Fibroblast of peridontal ligament (primary cell): ENCODE measurements at regions not wholly inside any gene's neighbourhood (a gene's known extent, or its start where the extent isn't known, plus 50 kb on each side); places are given as distances from the start of the nearest gene placed in this dataset.
"Not testable (repeated sequence)": the region's sequence is repeated elsewhere in the genome, so short reads cannot be mapped to it uniquely, and the experiment has no call there.

Experiments used
- DNase-seq: peaks from one replicate; pipeline ENCODE4 v3.0.0-alpha.2; 2010; ENCODE audit errors: extremely low read depth

DNA sequence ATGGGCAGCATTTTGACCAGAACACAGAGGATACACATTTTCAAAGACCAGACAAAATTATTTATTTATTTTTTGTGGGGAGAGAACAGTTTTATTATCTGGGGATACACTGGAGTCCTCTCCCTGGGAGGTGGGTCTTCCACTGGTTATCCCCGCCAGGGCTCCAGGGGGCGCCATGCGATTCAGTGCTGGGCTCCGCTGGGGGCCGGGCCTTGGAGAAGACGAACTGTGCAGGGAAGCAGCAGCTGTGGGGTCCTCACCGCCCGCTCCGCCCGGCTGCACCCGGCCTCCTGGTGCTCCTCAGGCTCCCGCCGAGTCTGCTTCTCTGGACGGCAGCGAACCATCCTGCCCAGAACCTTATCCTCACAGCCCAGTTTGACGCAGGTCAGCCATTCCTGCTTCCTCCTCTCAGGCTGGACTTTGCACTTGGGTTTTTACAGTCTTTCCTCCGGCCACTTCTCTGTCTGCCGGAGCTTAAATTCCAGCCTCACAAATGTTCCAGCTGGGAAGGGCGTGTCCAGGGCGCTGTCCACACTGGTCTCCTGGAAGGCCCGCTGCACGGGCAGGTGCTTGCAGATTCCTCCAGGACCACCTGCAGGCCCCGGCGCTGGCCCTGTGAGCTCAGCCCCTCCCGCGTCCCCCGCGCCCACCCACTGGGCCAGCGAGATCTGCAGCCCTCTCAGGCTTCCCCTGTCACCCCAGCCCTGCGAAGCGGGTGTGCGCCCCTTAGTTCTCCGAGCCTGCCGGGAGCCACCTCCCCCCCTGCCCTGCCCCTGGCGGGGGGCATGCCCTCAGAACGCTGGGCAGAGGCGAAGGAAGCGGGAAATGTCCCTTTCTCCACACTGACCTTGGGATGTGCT lies 1830.0 kb upstream of the DEFB115 start:
- no peak for DNase-seq

DNA sequence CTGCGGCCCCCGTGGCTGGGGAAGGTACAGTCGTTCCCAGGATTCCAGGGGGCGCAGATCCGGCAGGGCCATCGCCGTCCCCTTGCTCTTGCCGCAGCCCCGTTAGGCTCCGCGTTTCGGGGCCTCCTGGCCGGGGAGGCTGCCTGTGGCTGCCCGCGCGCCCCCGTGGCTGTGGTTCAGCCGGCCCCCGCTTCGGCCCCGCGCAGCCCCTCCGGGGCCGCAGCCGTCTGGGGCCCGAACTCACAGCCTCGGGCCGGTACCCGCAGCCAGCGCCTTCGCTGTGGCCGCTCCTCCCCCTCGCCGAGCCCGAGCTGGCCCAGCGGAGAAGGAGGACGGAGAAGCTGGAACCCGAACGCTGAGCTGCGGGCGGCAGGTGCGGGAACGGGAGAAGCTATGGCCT lies 1826.9 kb upstream of the DEFB115 start:
- no peak for DNase-seq

GRCh38 chr20:29440721-29441120 lies 1816.7 kb upstream of the DEFB115 start:
- not testable (repeated sequence) for DNase-seq

- DNase-seq: peak; percentile 82
These were observed 1814.2 kb upstream of the DEFB115 start for GRCh38 chr20:29443206-29443781.

GRCh38 chr20:29443819-29444218 lies 1813.6 kb upstream of the DEFB115 start:
- no peak for DNase-seq

DNA sequence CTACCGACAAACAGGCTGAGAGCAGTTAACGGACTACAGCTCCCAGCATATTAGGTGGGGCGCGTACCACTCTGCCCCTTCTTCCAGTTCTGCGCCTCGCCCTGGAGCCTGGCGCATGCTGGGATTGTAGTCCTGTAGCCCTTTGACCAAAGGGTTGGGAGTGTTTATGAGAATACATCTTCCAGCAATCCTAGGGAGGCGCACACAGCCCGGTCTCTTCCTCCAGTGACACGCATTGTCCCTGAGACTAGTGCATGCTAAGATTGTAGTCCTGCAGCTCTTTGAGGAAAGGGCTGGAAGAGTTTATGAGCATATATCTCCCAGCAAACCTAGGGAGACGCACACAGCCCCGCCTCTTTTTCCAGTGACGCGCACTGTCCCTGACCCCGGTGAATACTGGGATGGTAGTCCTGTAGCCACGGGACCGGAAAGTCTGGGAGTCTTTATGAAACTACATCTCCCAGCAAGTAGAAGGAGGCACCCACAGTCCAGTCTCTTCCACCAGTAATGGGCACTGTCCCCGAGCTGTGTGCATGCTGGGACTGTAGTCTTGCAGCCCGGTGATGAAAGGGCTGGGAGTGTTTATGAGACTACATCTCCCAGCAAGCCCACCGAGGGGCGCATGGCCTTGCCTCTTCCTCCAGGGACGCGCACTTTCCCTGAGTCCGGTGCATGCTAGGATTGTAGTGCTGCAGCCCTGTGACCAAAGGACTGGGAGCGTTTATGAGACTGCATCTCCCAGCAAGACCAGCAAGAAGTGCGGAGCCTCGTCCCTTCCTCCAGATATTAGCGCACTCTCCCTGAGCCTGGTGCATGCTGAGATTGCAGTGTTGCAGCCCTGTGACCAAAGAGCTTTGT lies 1812.2 kb upstream of the DEFB115 start:
- peak; percentile 93 for DNase-seq

DNA sequence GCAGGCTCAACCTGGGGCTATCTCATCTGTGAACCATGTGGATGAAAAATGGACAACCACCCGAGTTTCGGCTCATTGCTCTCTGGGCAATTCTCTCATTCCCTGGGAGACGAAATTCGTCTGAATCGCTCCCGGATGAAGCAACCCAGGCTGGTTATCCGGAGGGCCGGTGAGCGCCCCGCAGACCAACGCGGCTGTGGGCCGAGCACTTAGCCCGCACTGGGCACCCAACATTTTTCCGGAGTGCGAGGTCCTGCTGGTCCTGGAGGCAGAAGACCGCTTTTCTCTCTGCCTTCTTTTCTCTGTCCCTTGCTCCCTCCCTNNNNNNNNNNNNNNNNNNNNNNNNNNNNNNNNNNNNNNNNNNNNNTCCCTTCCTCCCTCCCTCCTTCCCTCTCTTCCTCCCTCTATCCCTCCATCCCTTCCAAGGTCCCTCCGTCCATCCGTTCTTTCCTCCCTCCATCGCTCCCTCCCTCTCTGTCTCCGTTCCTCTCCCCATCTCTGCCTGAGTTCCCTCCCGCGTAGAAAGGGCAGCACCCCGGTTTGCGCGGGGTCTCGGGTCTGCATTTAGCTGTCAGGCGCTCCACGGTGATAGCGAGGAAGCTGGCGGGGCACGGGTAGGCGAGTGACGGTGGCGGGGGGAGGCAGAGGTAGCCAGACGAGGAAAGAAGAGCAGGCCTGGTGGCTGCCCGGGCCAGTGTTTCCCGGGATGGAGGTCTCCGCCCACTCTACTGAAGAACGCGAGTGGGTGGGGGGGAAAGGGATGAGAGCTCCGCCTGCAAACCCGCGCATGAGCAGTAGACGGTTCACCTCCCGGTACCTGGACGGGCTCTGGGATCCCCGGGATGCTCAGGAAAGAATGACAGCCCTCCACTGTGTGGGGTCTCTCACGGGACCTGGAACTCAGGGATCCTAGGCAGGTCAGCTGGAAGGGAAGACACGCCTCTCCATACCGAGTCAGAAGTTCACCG lies 1809.7 kb upstream of the DEFB115 start:
- DNase-seq: not testable (repeated sequence)

DNA sequence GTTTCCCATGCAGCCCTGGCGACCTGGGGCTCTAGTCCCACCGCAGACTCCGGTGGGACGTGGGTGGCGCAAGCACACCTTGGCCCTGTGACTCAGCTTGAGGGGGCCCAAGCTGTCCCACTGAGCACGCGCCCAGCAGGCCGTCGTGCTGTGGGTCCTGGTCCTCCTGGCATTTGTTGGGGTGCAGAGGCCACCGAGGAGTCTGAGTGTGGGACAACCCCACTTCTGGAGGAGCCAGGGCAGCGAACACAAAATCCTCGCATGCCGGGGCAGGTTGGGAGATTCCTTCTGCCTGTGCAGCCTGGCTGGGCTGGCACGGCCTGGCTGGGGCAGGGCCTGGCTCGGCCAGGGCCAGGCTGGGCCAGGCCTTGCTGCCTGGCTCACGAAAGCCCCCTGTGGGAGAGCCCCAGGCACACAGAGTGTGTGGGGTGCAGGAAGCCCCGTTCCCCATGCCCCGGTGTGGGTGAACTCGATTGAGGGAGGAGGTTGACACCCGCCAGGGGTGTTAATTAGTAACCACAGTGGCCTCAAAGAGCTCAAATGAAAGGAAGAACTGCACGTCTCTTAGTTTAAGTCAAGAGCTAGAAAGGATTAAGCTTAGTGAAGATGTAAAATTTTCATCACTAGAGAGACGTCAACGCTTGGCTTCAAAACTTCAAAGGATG lies 1808.5 kb upstream of the DEFB115 start:
- no peak for DNase-seq

DNA sequence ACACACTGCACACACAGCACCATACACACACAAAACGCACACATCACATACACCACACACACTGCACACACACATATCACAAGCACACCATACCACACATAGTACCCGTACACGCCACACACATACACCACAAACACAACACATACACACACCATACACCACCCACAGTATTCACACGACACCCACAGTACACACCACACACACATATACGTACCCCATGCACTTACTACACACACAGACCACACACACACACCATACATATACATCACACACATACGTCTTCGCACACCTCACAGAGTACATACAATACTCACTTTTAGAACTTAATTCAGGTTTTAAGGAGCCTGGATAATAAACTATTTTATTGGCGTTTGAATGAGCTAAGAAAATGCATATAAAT lies 1805.3 kb upstream of the DEFB115 start:
- no peak for DNase-seq

- DNase-seq: not testable (repeated sequence)
These were observed 1800.3 kb upstream of the DEFB115 start for GRCh38 chr20:29456987-29457693.

- DNase-seq: no peak
These were observed 1784.9 kb upstream of the DEFB115 start for GRCh38 chr20:29472606-29473005.

- not testable (repeated sequence) for DNase-seq
These were observed 1764.6 kb upstream of the DEFB115 start for GRCh38 chr20:29492840-29493239.

DNA sequence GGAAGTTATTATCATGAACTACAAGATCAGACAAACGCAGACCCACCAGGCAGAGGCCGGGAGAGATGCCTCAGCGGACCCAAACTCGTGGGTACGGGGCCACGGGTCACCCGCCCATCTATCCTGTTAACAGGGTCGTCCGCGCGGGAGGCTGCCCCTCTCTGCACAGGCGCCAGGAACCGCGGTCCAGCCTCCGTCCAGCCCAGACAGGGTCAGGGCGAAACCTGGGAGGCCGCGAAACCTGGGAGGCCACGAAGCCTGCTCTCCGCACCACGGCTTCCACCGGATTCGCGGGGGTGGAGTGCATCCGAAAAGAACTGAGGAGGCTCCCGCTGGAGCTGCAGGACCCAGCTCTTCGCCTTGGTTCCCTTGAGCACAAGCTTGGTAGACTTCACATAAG lies 1760.7 kb upstream of the DEFB115 start:
- DNase-seq: not testable (repeated sequence)

- DNase-seq: peak; percentile 74
These were observed 1760.2 kb upstream of the DEFB115 start for GRCh38 chr20:29497261-29497671.

- DNase-seq: not testable (repeated sequence)
These were observed 1759.8 kb upstream of the DEFB115 start for GRCh38 chr20:29497684-29498083.

DNA sequence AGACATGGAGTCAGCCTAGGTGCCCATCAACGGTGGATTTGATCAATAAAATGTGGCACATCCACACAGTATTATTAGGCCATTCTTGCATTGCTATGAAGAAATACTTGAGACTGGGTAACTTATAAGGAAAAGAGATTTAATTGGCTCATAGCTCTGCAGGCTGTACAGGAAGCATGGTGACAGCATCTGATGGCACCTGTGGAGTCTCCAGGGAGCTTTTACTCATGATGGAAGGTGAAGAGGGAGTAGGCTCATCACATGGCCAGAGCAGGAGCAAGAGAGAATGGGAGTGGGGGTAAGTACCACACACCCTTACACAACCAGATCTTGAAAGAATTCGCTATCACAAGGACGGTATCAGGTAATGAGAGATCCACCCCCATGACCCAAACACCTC lies 1756.7 kb upstream of the DEFB115 start:
- not testable (repeated sequence) for DNase-seq

DNA sequence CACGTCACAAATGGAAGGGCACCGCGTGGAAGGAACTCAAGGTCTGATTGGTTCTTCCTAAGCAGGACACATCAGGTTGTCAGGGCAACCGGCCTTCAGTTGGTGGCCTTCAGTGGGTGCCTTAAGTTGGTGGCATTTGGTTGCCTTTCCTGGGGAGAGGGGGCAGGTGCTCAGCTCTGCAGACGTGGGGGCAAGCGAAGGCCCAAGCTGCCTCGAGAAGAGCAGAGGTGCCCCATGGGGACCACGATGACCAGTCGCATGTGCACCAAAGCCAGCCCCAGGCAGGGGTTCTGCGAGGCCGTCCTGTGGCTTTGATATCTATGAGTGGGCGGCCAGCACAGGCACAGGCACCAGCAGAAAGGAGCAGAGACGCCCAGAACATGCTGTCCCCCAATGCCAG lies 1742.8 kb upstream of the DEFB115 start:
- not testable (repeated sequence) for DNase-seq

DNA sequence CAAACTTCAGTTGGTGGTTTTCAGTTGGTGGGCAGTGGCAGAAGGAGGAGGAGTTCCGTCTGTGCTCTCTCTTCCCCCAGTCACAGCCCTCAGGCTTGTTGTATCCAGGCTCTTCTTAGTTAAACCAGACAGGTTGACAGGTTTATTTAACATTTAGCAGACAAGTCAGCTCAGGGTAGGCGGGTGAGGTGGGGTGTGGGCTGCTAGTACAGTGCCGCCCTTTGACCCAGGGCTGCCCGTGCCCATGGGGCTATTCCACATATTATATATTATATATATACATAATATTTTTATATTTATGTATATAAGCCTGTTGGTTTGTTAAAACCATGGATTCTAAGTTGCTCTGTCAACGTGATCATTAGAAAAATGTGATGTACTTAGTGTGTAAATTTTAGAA lies 1740.6 kb upstream of the DEFB115 start:
- not testable (repeated sequence) for DNase-seq

GRCh38 chr20:29519610-29520241 lies 1737.7 kb upstream of the DEFB115 start:
- not testable (repeated sequence) for DNase-seq
